ENCODE measurements at regions not wholly inside any gene's neighbourhood (a gene's known extent, or its start where the extent isn't known, plus 50 kb on each side); places are given as distances from the start of the nearest gene placed in this dataset.

DNA sequence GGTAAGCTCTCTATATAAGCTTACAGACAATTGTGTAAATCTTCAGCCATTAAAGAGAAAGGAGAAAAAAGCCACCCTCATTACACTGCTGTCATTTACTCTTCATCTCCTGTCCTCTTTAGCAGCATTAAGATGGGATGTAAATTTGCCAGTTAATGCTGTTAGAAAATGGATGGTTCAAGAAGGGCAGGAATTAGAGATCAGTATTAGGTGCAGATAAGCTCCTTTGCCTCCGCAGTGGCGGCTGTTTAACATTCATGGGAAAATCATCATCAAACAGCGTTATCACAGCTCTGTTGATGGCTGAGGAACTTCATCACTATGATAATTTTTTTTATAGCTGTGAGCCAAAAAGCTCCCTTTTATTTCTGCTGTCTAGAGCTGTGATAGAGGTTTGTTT is 61.8 kb upstream of the FAM204A start:
- TF ChIP-seq, protein P1, sequence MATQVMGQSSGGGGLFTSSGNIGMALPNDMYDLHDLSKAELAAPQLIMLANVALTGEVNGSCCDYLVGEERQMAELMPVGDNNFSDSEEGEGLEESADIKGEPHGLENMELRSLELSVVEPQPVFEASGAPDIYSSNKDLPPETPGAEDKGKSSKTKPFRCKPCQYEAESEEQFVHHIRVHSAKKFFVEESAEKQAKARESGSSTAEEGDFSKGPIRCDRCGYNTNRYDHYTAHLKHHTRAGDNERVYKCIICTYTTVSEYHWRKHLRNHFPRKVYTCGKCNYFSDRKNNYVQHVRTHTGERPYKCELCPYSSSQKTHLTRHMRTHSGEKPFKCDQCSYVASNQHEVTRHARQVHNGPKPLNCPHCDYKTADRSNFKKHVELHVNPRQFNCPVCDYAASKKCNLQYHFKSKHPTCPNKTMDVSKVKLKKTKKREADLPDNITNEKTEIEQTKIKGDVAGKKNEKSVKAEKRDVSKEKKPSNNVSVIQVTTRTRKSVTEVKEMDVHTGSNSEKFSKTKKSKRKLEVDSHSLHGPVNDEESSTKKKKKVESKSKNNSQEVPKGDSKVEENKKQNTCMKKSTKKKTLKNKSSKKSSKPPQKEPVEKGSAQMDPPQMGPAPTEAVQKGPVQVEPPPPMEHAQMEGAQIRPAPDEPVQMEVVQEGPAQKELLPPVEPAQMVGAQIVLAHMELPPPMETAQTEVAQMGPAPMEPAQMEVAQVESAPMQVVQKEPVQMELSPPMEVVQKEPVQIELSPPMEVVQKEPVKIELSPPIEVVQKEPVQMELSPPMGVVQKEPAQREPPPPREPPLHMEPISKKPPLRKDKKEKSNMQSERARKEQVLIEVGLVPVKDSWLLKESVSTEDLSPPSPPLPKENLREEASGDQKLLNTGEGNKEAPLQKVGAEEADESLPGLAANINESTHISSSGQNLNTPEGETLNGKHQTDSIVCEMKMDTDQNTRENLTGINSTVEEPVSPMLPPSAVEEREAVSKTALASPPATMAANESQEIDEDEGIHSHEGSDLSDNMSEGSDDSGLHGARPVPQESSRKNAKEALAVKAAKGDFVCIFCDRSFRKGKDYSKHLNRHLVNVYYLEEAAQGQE (IDR thresholded peaks at IDR 0.05) = no peak
- TF ChIP-seq, protein P2, sequence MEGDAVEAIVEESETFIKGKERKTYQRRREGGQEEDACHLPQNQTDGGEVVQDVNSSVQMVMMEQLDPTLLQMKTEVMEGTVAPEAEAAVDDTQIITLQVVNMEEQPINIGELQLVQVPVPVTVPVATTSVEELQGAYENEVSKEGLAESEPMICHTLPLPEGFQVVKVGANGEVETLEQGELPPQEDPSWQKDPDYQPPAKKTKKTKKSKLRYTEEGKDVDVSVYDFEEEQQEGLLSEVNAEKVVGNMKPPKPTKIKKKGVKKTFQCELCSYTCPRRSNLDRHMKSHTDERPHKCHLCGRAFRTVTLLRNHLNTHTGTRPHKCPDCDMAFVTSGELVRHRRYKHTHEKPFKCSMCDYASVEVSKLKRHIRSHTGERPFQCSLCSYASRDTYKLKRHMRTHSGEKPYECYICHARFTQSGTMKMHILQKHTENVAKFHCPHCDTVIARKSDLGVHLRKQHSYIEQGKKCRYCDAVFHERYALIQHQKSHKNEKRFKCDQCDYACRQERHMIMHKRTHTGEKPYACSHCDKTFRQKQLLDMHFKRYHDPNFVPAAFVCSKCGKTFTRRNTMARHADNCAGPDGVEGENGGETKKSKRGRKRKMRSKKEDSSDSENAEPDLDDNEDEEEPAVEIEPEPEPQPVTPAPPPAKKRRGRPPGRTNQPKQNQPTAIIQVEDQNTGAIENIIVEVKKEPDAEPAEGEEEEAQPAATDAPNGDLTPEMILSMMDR (IDR thresholded peaks at IDR 0.05; ENCODE audit: low read depth, low read length, missing input control) = no peak
- TF ChIP-seq EGR1 (IDR thresholded peaks at IDR 0.05; ENCODE audit: low read depth in 2 of 2) (no peak), YY1 (IDR thresholded peaks at IDR 0.05) (no peak), RAD21 (IDR thresholded peaks at IDR 0.05) (no peak), SP1 (IDR thresholded peaks at IDR 0.05) (no peak), FOXA1 (IDR thresholded peaks at IDR 0.05) (no peak), HNF4A (conservative IDR thresholded peaks at IDR 0.05) (no peak), TAF1 (conservative IDR thresholded peaks at IDR 0.05) (no peak)
- TF ChIP-seq, protein P3, sequence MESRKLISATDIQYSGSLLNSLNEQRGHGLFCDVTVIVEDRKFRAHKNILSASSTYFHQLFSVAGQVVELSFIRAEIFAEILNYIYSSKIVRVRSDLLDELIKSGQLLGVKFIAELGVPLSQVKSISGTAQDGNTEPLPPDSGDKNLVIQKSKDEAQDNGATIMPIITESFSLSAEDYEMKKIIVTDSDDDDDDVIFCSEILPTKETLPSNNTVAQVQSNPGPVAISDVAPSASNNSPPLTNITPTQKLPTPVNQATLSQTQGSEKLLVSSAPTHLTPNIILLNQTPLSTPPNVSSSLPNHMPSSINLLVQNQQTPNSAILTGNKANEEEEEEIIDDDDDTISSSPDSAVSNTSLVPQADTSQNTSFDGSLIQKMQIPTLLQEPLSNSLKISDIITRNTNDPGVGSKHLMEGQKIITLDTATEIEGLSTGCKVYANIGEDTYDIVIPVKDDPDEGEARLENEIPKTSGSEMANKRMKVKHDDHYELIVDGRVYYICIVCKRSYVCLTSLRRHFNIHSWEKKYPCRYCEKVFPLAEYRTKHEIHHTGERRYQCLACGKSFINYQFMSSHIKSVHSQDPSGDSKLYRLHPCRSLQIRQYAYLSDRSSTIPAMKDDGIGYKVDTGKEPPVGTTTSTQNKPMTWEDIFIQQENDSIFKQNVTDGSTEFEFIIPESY (IDR thresholded peaks at IDR 0.05) = no peak
- TF ChIP-seq, protein P4, sequence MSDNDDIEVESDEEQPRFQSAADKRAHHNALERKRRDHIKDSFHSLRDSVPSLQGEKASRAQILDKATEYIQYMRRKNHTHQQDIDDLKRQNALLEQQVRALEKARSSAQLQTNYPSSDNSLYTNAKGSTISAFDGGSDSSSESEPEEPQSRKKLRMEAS (IDR thresholded peaks at IDR 0.05) = no peak
